ENCODE measurements at regions not wholly inside any gene's neighbourhood (a gene's known extent, or its start where the extent isn't known, plus 50 kb on each side); places are given as distances from the start of the nearest gene placed in this dataset.
"Not testable (repeated sequence)": the region's sequence is repeated elsewhere in the genome, so short reads cannot be mapped to it uniquely, and the experiment has no call there.

DNA sequence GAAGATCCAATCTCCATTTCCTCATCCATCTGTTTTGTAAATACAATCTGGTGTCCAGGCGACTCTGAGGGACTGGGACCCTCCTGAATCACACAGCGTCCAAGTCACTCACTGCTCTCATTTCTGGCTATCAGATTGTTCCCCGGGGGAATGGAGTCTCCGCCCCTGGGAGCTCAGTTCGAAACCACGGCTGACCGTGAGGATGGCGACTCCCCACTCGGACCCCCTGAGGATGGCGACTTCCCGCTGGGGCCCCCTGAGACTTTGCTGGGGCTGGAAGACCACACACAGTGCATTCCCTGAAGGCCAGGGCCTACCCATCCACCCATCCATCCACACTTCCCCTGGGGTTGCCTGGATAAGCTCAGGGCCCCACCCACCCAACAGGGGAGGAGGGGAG is 360.5 kb downstream of the BCL2L11 start:
- H3K36me3 ChIP-seq (ENCODE audit: insufficient read depth, low read length); H3K4me3 ChIP-seq (ENCODE audit: low read depth, low read length); H3K27me3 ChIP-seq (ENCODE audit: insufficient read depth, low read length); H2AFZ ChIP-seq (ENCODE audit: low read length, unreplicated experiment): not testable (repeated sequence)
- Histone ChIP-seq H3K4me1 (ENCODE audit: control insufficient read depth, insufficient read depth, low read length, unreplicated experiment) (peaks cover 19% of the 10 kb centered on the region), H3K79me2 (ENCODE audit: control insufficient read depth, insufficient read depth, low read length, unreplicated experiment) (peaks cover 49% of the 10 kb centered on the region), H3K27ac (ENCODE audit: low read depth, low read length) (peak overlapping the region; percentile 83)

DNA sequence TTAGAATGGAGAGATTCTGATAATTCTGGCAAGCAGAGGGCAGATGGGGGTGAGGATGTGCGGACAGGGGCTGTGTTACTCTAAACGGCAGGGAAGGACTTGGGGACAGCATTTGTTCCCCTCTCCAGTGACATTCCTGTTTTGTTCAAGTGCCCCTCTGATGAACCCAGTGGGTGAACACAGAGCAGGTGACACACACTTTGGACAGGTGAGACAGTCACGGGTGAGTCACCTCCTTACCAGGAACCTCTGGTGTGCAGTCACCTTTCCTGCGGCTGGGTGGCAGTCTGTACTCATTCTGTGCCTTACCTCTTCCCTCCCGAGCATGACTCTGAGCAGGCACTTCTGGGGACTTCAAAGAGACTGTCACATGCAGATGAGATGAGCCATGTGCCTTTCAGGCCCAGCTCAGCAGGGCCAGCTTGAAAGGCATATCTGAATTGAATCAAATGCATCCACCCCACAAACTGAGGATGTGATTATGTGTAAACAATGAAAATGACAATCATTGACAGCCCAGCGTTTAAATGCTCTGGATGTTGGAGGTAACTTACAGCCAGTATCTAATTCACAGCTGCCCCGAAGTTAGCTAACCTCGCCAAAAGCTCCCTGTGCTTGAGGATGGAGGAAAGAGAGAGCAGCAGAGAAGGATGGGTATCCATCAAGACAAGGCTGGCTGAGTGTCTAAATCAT is 362.4 kb downstream of the BCL2L11 start:
- not testable (repeated sequence) for H3K27ac ChIP-seq (ENCODE audit: low read depth, low read length); H2AFZ ChIP-seq (ENCODE audit: low read length, unreplicated experiment); H3K36me3 ChIP-seq (ENCODE audit: insufficient read depth, low read length); H3K4me3 ChIP-seq (ENCODE audit: low read depth, low read length); H3K27me3 ChIP-seq (ENCODE audit: insufficient read depth, low read length)
- peaks cover 19% of the 10 kb centered on the region for H3K4me1 ChIP-seq (ENCODE audit: control insufficient read depth, insufficient read depth, low read length, unreplicated experiment)
- H3K79me2 ChIP-seq (ENCODE audit: control insufficient read depth, insufficient read depth, low read length, unreplicated experiment) = peaks cover 47% of the 10 kb centered on the region

DNA sequence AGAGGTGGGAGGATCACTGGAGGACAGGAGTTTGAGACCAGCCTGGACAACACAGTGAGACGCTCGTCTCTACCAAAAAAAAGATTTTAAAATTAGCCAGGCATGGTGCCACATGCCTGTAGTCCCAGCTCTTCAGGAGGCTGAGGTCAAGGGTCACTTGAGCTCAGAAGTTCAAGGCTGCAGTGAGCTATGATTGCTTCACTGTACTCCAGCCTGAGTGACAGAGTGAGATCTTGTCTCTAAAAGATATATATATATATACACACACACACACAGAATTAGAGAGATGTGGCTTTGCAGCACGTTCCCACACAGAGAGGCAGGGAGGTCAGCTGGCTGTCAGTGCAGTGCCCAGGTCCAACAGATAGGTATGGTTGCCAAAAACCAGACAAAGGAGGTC is 363.4 kb downstream of the BCL2L11 start:
- H3K27ac ChIP-seq (ENCODE audit: low read depth, low read length); H3K27me3 ChIP-seq (ENCODE audit: insufficient read depth, low read length); H3K4me3 ChIP-seq (ENCODE audit: low read depth, low read length); H2AFZ ChIP-seq (ENCODE audit: low read length, unreplicated experiment); H3K36me3 ChIP-seq (ENCODE audit: insufficient read depth, low read length): not testable (repeated sequence)
- Histone ChIP-seq H3K4me1 (ENCODE audit: control insufficient read depth, insufficient read depth, low read length, unreplicated experiment) (peaks cover 19% of the 10 kb centered on the region), H3K79me2 (ENCODE audit: control insufficient read depth, insufficient read depth, low read length, unreplicated experiment) (peaks cover 45% of the 10 kb centered on the region)

DNA sequence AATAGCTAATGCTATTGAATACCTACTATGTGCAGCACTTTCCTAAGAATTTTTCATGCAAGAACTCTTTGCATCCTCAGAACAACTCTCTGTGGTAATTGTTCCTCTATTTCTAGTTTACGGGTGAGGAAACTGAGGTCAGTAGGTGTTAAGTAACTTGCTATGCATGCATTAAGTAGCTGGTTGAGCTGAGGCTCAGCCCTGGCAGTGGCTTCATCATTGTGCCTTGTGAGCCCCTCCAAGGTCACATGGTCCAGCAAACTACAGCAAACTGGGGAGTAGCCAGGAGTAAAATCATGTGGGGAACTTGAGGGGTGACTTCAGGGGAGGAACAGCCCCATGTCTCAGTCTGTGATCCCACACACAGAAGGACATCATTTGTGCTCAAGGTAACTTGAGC is 365.2 kb downstream of the BCL2L11 start:
- H3K79me2 ChIP-seq (ENCODE audit: control insufficient read depth, insufficient read depth, low read length, unreplicated experiment) = peaks cover 37% of the 10 kb centered on the region

DNA sequence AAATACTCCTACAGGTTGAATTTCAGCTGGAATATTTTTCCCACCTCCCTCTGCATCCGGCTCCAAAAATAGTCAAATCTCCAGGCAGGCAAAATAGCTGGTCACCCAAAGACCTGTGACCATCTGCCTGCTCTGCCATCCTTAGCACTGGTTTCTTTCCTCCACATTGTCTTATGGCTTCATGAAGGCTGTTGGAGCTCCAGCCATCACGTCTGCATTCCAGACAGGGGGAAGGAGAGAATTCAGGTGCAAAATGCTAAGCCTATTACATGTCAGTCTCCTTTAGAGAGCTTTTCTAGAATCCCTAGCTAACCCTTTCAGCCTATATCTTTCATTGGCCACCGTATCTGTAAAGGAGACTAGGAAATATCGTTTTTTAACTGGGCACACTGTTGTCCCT is 367.7 kb downstream of the BCL2L11 start:
- not testable (repeated sequence) for H3K4me1 ChIP-seq (ENCODE audit: control insufficient read depth, insufficient read depth, low read length, unreplicated experiment); H3K36me3 ChIP-seq (ENCODE audit: insufficient read depth, low read length); H2AFZ ChIP-seq (ENCODE audit: low read length, unreplicated experiment); H3K27me3 ChIP-seq (ENCODE audit: insufficient read depth, low read length); H3K27ac ChIP-seq (ENCODE audit: low read depth, low read length); H3K4me3 ChIP-seq (ENCODE audit: low read depth, low read length)
- H3K79me2 ChIP-seq (ENCODE audit: control insufficient read depth, insufficient read depth, low read length, unreplicated experiment) = peaks cover 34% of the 10 kb centered on the region

More for the DNA sequence above, 365.2 kb downstream of the BCL2L11 start:
- not testable (repeated sequence) for H2AFZ ChIP-seq (ENCODE audit: low read length, unreplicated experiment); H3K4me3 ChIP-seq (ENCODE audit: low read depth, low read length); H3K36me3 ChIP-seq (ENCODE audit: insufficient read depth, low read length); H3K27me3 ChIP-seq (ENCODE audit: insufficient read depth, low read length); H3K27ac ChIP-seq (ENCODE audit: low read depth, low read length)
- H3K4me1 ChIP-seq (ENCODE audit: control insufficient read depth, insufficient read depth, low read length, unreplicated experiment) = peaks cover 13% of the 10 kb centered on the region

DNA sequence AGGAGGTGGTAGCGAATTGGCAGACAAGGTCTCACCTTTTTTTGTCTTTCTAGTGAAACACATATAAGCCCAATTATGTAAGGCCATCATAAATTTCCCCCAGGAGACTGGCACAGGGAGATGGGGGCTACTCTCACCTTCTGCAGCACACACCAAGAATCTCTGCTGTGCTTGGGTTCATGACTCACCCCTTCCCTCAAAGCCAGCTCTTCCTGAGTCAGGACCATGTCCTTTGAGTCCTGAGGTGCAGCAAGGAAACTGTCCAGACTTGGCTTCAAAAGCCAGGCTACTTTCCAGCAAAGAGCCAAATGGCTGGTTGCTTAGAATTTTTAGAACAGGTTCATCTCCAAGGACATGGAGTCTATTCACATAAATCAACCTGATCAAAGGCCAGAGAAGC is 368.7 kb downstream of the BCL2L11 start:
- H3K4me3 ChIP-seq (ENCODE audit: low read depth, low read length); H3K27ac ChIP-seq (ENCODE audit: low read depth, low read length); H3K36me3 ChIP-seq (ENCODE audit: insufficient read depth, low read length); H3K27me3 ChIP-seq (ENCODE audit: insufficient read depth, low read length); H2AFZ ChIP-seq (ENCODE audit: low read length, unreplicated experiment); H3K4me1 ChIP-seq (ENCODE audit: control insufficient read depth, insufficient read depth, low read length, unreplicated experiment): not testable (repeated sequence)
- H3K79me2 ChIP-seq (ENCODE audit: control insufficient read depth, insufficient read depth, low read length, unreplicated experiment) = peaks cover 37% of the 10 kb centered on the region

DNA sequence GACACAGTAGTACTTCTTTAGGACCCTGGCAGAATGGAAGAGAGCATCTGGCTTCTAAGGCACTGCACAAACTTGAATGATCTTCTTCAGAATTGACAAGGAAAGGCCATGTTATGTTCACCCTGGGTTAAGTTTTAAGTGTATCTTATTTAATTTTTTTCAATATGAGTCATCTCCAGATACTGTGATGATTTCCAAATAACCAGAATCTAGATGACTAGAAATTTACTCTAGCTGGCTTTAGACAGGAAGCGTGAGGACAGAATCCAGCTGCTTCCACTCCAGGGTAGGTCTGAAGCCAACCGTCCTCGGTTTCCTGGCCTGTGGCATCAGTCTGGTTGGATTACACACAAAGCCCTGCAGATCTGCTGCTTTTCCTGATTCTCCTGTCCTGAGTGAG is 370.5 kb downstream of the BCL2L11 start:
- peaks cover 35% of the 10 kb centered on the region for H3K79me2 ChIP-seq (ENCODE audit: control insufficient read depth, insufficient read depth, low read length, unreplicated experiment)

DNA sequence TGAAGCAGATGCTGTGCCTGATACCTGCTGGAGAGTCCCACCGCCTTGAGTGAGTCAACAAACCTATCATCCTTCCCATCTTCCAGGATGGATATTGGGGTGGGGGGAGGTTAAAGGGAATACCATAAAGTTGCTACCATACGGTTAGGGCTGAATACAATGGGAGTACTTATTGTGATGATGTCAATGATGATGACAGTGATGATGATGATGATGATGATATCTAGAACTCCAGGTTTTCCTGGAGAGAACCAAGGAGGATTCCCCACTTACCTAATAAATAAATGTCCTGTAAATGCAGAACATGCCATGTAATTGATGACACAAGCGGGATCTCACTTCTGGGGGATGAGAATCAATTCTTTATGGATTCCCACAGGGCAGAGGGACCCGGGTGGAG is 370.9 kb downstream of the BCL2L11 start:
- H3K79me2 ChIP-seq (ENCODE audit: control insufficient read depth, insufficient read depth, low read length, unreplicated experiment) = peaks cover 35% of the 10 kb centered on the region
- H3K36me3 ChIP-seq (ENCODE audit: insufficient read depth, low read length); H2AFZ ChIP-seq (ENCODE audit: low read length, unreplicated experiment); H3K27me3 ChIP-seq (ENCODE audit: insufficient read depth, low read length): not testable (repeated sequence)
- H3K4me3 ChIP-seq (ENCODE audit: low read depth, low read length) = peak overlapping the region; percentile 32; the same call in 1 of the 2 replicates
- H3K27ac ChIP-seq (ENCODE audit: low read depth, low read length) = peak overlapping the region; percentile 29; the same call in 1 of the 2 replicates
- H3K4me1 ChIP-seq (ENCODE audit: control insufficient read depth, insufficient read depth, low read length, unreplicated experiment) = peaks cover 19% of the 10 kb centered on the region

More for the DNA sequence above, 370.5 kb downstream of the BCL2L11 start:
- Histone ChIP-seq H3K27ac (ENCODE audit: low read depth, low read length) (peak overlapping the region; percentile 29; the same call in 1 of the 2 replicates), H3K4me1 (ENCODE audit: control insufficient read depth, insufficient read depth, low read length, unreplicated experiment) (peaks cover 16% of the 10 kb centered on the region)
- H3K36me3 ChIP-seq (ENCODE audit: insufficient read depth, low read length); H3K4me3 ChIP-seq (ENCODE audit: low read depth, low read length); H3K27me3 ChIP-seq (ENCODE audit: insufficient read depth, low read length); H2AFZ ChIP-seq (ENCODE audit: low read length, unreplicated experiment): not testable (repeated sequence)

DNA sequence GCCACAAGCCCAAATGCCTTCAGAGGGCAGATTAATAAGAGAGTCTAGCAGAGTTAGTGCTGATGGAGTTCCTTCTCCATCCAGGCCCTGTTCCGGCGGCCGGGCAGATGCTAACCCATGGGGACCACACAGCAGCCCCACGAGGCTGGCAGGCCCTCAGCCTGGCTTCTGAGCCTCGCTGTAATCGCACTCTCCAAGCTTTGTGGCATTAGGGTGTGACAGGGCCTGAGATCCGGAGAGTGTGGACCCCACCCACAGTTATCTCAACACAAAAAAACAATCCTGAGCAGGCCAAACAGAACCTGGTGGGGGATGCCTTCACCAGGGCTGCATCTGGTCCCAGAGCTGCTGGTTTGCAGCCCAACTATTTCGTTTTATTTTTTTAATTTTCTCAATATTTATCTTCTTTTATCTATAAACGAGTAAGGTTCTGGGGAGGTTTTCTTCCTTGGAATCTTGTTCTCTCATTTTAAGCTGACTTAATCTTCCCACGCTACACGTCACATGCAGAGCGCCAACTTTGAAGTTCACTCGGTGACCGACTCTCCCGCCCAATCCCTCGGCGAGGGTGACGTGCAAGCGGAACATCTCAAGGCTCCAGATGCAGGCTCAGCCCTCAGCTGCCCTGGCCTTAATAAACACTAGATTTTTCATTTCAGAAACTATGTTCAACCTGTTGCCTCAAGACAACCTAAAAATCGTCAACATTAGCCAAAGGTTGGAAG is 372.4 kb downstream of the BCL2L11 start:
- peak overlapping the region; percentile 76 for H3K4me3 ChIP-seq (ENCODE audit: low read depth, low read length)
- peaks cover 25% of the 10 kb centered on the region for H3K4me1 ChIP-seq (ENCODE audit: control insufficient read depth, insufficient read depth, low read length, unreplicated experiment)
- not testable (repeated sequence) for H3K36me3 ChIP-seq (ENCODE audit: insufficient read depth, low read length); H3K27me3 ChIP-seq (ENCODE audit: insufficient read depth, low read length); H2AFZ ChIP-seq (ENCODE audit: low read length, unreplicated experiment)
- peaks cover 32% of the 10 kb centered on the region for H3K79me2 ChIP-seq (ENCODE audit: control insufficient read depth, insufficient read depth, low read length, unreplicated experiment)
- peak overlapping the region; percentile 84 for H3K27ac ChIP-seq (ENCODE audit: low read depth, low read length)

DNA sequence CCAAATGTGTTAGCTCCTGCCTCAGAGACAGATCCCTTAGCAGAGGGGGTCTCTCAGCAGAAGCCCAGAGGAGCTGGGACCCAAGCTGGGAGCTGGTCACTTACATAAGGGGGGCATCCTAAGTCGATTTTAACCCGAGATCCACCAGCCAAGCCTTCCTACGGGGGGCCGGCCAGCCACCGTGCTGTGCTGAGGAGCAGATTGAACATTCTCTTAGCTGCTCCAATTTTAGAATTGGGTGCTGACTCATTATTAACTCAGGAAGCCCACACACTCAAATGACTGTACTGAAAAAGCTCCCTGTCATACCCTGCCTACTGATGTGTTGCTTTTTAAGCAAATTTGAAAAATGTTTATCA is 373.0 kb downstream of the BCL2L11 start:
- H3K4me1 ChIP-seq (ENCODE audit: control insufficient read depth, insufficient read depth, low read length, unreplicated experiment) = peaks cover 25% of the 10 kb centered on the region
- H3K36me3 ChIP-seq (ENCODE audit: insufficient read depth, low read length); H2AFZ ChIP-seq (ENCODE audit: low read length, unreplicated experiment); H3K27me3 ChIP-seq (ENCODE audit: insufficient read depth, low read length): not testable (repeated sequence)
- H3K79me2 ChIP-seq (ENCODE audit: control insufficient read depth, insufficient read depth, low read length, unreplicated experiment) = peaks cover 26% of the 10 kb centered on the region
- peak overlapping the region; percentile 84 for H3K27ac ChIP-seq (ENCODE audit: low read depth, low read length)
- H3K4me3 ChIP-seq (ENCODE audit: low read depth, low read length) = peak overlapping the region; percentile 76
